HG02973 (cell line): ENCODE measurements at regions not wholly inside any gene's neighbourhood (a gene's known extent, or its start where the extent isn't known, plus 50 kb on each side); places are given as distances from the start of the nearest gene placed in this dataset.
A peak's percentile ranks its signal among the peaks of the same experiment; 100 is the strongest.
"Not testable (repeated sequence)": the region's sequence is repeated elsewhere in the genome, so short reads cannot be mapped to it uniquely, and the experiment has no call there.

Experiments used
- ATAC-seq: cut with Tn5 transposase; IDR thresholded peaks from one replicate; pipeline ENCODE4 v1.9.1; 2021; ENCODE audit warnings: moderate library complexity; ENCODE audit not compliant: unreplicated experiment

- not testable (repeated sequence) for ATAC-seq
Measured at GRCh38 chr2:111552625-111553024, 331.4 kb downstream of the ANAPC1 start.

GRCh38 chr2:111559301-111559700 lies 324.7 kb downstream of the ANAPC1 start:
- ATAC-seq, result not testable (repeated sequence)

- not testable (repeated sequence) for ATAC-seq
Measured at GRCh38 chr2:111559814-111560213, 324.2 kb downstream of the ANAPC1 start.

GRCh38 chr2:111566068-111566467 lies 317.9 kb downstream of the ANAPC1 start:
- not testable (repeated sequence) for ATAC-seq

GRCh38 chr2:111567233-111567632 lies 316.8 kb downstream of the ANAPC1 start:
- ATAC-seq, result not testable (repeated sequence)

- peak; percentile 29 for ATAC-seq
Measured at GRCh38 chr2:111569356-111570199, 314.4 kb downstream of the ANAPC1 start.

- ATAC-seq, result peak; percentile 71
Measured at GRCh38 chr2:111570300-111571114, 313.5 kb downstream of the ANAPC1 start.

GRCh38 chr2:111574803-111575202 lies 309.2 kb downstream of the ANAPC1 start:
- not testable (repeated sequence) for ATAC-seq

GRCh38 chr2:111577154-111577885 lies 306.7 kb downstream of the ANAPC1 start:
- ATAC-seq, result not testable (repeated sequence)

- ATAC-seq, result not testable (repeated sequence)
Measured at GRCh38 chr2:111579500-111580134, 304.4 kb downstream of the ANAPC1 start.

- ATAC-seq, result not testable (repeated sequence)
Measured at GRCh38 chr2:111580616-111581015, 303.4 kb downstream of the ANAPC1 start.

GRCh38 chr2:111582090-111582489 lies 301.9 kb downstream of the ANAPC1 start:
- ATAC-seq, result not testable (repeated sequence)

GRCh38 chr2:111583480-111583879 lies 300.5 kb downstream of the ANAPC1 start:
- ATAC-seq, result not testable (repeated sequence)

- not testable (repeated sequence) for ATAC-seq
Measured at GRCh38 chr2:111584540-111584939, 299.5 kb downstream of the ANAPC1 start.

GRCh38 chr2:111584950-111585349 lies 299.0 kb downstream of the ANAPC1 start:
- not testable (repeated sequence) for ATAC-seq

- ATAC-seq, result not testable (repeated sequence)
Measured at GRCh38 chr2:111586014-111586413, 298.0 kb downstream of the ANAPC1 start.

- not testable (repeated sequence) for ATAC-seq
Measured at GRCh38 chr2:111595072-111595471, 288.9 kb downstream of the ANAPC1 start.

- ATAC-seq, result not testable (repeated sequence)
Measured at GRCh38 chr2:111596808-111597705, 286.9 kb downstream of the ANAPC1 start.

GRCh38 chr2:111598944-111599343 lies 285.0 kb downstream of the ANAPC1 start:
- not testable (repeated sequence) for ATAC-seq
